ENCODE measurements at regions not wholly inside any gene's neighbourhood (a gene's known extent, or its start where the extent isn't known, plus 50 kb on each side); places are given as distances from the start of the nearest gene placed in this dataset.
"Not testable (repeated sequence)": the region's sequence is repeated elsewhere in the genome, so short reads cannot be mapped to it uniquely, and the experiment has no call there.

GRCh38 chr4:114249976-114250375 is 270.5 kb upstream of the ARSJ start:
- Histone ChIP-seq H3K36me3 (no peaks in the 10 kb centered on the region), H3K4me1 (no peaks in the 10 kb centered on the region), H3K27ac (no peak overlapping the region), H3K9me3 (peaks cover 0 to 21% (median 0%) of the 10 kb centered on the region in 4 donors), H3K4me3 (no peak overlapping the region), H3K27me3 (no peaks in the 10 kb centered on the region)
- TF ChIP-seq EP300 (IDR thresholded peaks at IDR 0.05) = no peak
- no peak for TF ChIP-seq POLR2A (IDR thresholded peaks at IDR 0.05)
- no peak for TF ChIP-seq CTCF (IDR thresholded peaks at IDR 0.05)
- no peak for DNase-seq (ENCODE audit: low spot score in 2 of 2)

DNA sequence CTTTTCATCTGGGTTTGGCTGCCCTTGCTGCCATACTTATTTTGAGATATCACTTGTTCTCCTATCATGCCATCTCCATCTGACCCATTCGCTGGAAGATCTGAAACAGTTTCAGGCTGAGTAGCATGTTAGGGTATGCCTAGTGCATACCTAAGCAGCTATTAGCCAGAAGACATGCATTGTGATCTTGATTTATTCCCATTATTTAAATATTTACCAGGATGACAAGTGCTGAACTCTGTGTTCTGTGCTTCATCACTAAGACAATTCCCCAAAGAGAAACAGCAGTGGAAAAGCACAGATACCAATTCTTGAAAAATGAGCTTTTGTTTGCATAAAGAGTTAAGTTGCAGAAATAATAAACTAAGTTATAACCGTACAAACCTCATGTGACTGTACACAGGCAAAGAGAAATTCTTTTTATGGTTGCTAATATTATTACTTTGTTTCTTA is 271.0 kb upstream of the ARSJ start:
- TF ChIP-seq CTCF (IDR thresholded peaks at IDR 0.05) = no peak
- no peak for TF ChIP-seq POLR2A (IDR thresholded peaks at IDR 0.05)
- no peak for TF ChIP-seq EP300 (IDR thresholded peaks at IDR 0.05)
- no peak overlapping the region for H3K27ac ChIP-seq
- peaks cover 0 to 21% (median 0%) of the 10 kb centered on the region in 4 donors for H3K9me3 ChIP-seq
- 59% methylated on average over 2 of the region's 2 CpGs for WGBS, 2 donors
- no peaks in the 10 kb centered on the region for H3K36me3 ChIP-seq
- no peaks in the 10 kb centered on the region for H3K4me1 ChIP-seq
- H3K27me3 ChIP-seq = no peaks in the 10 kb centered on the region
- DNase-seq (ENCODE audit: low spot score in 2 of 2) = no peak
- no peak overlapping the region for H3K4me3 ChIP-seq

- H3K9me3 ChIP-seq = peaks cover 0 to 21% (median 0%) of the 10 kb centered on the region in 4 donors
- H3K4me1 ChIP-seq = no peaks in the 10 kb centered on the region
Observed at GRCh38 chr4:114251020-114251419, 271.6 kb upstream of the ARSJ start.

DNA sequence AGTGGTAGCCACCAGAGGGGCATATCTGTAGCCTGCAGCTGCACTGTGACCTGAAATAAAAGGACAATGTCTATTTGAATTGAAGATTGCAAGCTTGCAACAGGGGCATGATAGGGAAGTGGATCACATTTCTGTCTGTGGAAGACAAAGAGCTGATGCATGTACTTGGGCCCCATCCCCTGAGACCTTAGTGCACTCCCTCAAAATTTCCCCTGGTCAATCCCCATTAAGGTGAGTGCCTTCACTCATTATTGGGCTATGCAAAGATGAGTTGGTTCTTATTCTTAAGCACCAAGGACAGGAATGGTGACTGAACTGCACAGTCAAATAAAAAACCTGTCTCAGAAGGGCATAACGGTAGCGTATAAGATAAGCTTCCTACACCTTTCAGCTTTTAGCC is 273.1 kb upstream of the ARSJ start:
- TF ChIP-seq POLR2A (IDR thresholded peaks at IDR 0.05) (no peak), EP300 (IDR thresholded peaks at IDR 0.05) (no peak), CTCF (IDR thresholded peaks at IDR 0.05) (no peak)
- H3K36me3 ChIP-seq = no peaks in the 10 kb centered on the region
- WGBS, 2 donors = 91 to 100% methylated on average over 2 of the region's 2 CpGs
- peaks cover 0 to 26% (median 0%) of the 10 kb centered on the region in 4 donors for H3K9me3 ChIP-seq
- no peak overlapping the region for H3K4me3 ChIP-seq
- DNase-seq (ENCODE audit: low spot score in 2 of 2) = no peak
- no peaks in the 10 kb centered on the region for H3K27me3 ChIP-seq
- no peak overlapping the region for H3K27ac ChIP-seq
- H3K4me1 ChIP-seq = no peaks in the 10 kb centered on the region

More at GRCh38 chr4:114251020-114251419, 271.6 kb upstream of the ARSJ start:
- Histone ChIP-seq H3K36me3 (no peaks in the 10 kb centered on the region), H3K27me3 (no peaks in the 10 kb centered on the region), H3K27ac (no peak overlapping the region), H3K4me3 (no peak overlapping the region)
- TF ChIP-seq POLR2A (IDR thresholded peaks at IDR 0.05) = no peak
- no peak for TF ChIP-seq EP300 (IDR thresholded peaks at IDR 0.05)
- no peak for TF ChIP-seq CTCF (IDR thresholded peaks at IDR 0.05)
- DNase-seq (ENCODE audit: low spot score in 2 of 2) = no peak

DNA sequence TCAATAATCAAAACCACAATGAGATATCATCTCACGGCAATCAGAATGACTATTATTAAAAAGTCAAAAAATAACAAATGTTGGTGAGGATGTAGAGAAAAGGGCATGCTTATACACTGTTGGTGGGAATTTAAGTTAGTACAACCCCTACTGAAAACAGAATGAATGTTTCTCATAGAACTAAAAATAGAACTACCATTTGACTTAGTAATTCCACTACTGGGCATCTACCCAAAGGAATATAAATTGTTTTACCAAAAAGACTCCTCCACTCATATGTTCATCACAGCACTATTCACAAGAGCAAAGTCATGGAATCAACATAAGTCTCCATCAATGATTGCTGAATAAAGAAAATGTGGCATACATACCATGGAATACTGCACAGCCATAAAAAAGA is 278.1 kb upstream of the ARSJ start:
- no peak for DNase-seq (ENCODE audit: low spot score in 2 of 2)
- H3K27ac ChIP-seq = no peak overlapping the region
- no peak overlapping the region for H3K4me3 ChIP-seq
- 0% methylated on average over 1 of the region's 1 CpG; no CpG with 5 or more reads in 1 of the 2 donors for WGBS, 2 donors
- no peaks in the 10 kb centered on the region for H3K36me3 ChIP-seq
- H3K9me3 ChIP-seq = peaks cover 0 to 24% (median 0%) of the 10 kb centered on the region in 4 donors
- no peaks in the 10 kb centered on the region for H3K4me1 ChIP-seq
- TF ChIP-seq POLR2A (IDR thresholded peaks at IDR 0.05) (no peak), CTCF (IDR thresholded peaks at IDR 0.05) (no peak), EP300 (IDR thresholded peaks at IDR 0.05) (no peak)
- no peaks in the 10 kb centered on the region for H3K27me3 ChIP-seq

DNA sequence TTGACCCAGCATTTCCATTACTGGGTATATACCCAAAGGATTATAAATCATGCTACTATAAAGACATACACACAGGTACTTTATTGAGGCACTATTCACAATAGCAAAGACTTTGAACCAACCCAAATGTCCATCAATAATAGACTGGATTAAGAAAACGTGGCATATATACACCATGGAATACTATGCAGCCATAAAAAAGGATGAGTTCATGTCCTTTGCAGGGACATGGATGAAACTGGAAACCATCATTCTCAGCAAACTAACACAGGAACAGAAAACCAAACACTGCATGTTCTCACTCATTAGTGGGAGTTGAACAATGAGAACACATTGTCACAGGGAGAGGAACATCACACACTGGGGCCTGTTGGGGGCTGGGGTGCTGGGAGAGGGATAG is 283.0 kb upstream of the ARSJ start:
- H3K4me1 ChIP-seq; H3K9me3 ChIP-seq; DNase-seq (ENCODE audit: low spot score in 2 of 2); H3K4me3 ChIP-seq; H3K27ac ChIP-seq; H3K27me3 ChIP-seq; H3K36me3 ChIP-seq: not testable (repeated sequence)
- 73% methylated on average over 1 of the region's 1 CpG; no CpG with 5 or more reads in 1 of the 2 donors for WGBS, 2 donors
